ENCODE measurements at regions not wholly inside any gene's neighbourhood (a gene's known extent, or its start where the extent isn't known, plus 50 kb on each side); places are given as distances from the start of the nearest gene placed in this dataset.

GRCh38 chr17:71432378-71433315 lies 688.2 kb upstream of the SOX9 start:
- no peaks in the 10 kb centered on the region for H3F3A ChIP-seq (ENCODE audit: insufficient read depth, low read length)
- H3K9ac ChIP-seq (ENCODE audit: low read length): no peak overlapping the region
- H3K4me3 ChIP-seq (ENCODE audit: low read depth, low read length, poor library complexity, severe bottlenecking): no peak overlapping the region
- H4K20me1 ChIP-seq (ENCODE audit: insufficient read depth, low read length): no peaks in the 10 kb centered on the region
- H3K4me2 ChIP-seq (ENCODE audit: low read length): no peak overlapping the region
- no peaks in the 10 kb centered on the region for H3K9me2 ChIP-seq (ENCODE audit: low read depth, low read length)
- H3K36me3 ChIP-seq (ENCODE audit: insufficient read depth, low read length): no peaks in the 10 kb centered on the region
- TF ChIP-seq CTCF (IDR thresholded peaks at IDR 0.05; ENCODE audit: low read length) (no peak), EZH2 (IDR thresholded peaks at IDR 0.05; ENCODE audit: borderline replicate concordance, low read length) (no peak)
- H3K4me1 ChIP-seq (ENCODE audit: insufficient read depth, low read length, severe bottlenecking): no peaks in the 10 kb centered on the region
- H2AFZ ChIP-seq (ENCODE audit: low read length): no peak overlapping the region
- H3K27ac ChIP-seq (ENCODE audit: low read depth, low read length, poor library complexity, severe bottlenecking): no peak overlapping the region
- no peaks in the 10 kb centered on the region for H3K79me2 ChIP-seq (ENCODE audit: insufficient read depth, low read length)
- 0 out of 2 replicates have a peak, but pooled peaks cover 4% of the 10 kb centered on the region for H3K9me3 ChIP-seq (ENCODE audit: low read length)
- no peaks in the 10 kb centered on the region for H3K27me3 ChIP-seq (ENCODE audit: insufficient read depth, low read length)

GRCh38 chr17:71434716-71435115 lies 686.1 kb upstream of the SOX9 start:
- no peaks in the 10 kb centered on the region for H3K79me2 ChIP-seq (ENCODE audit: insufficient read depth, low read length)
- no peak overlapping the region for H3K9ac ChIP-seq (ENCODE audit: low read length)
- no peak overlapping the region for H3K27ac ChIP-seq (ENCODE audit: low read depth, low read length, poor library complexity, severe bottlenecking)
- H2AFZ ChIP-seq (ENCODE audit: low read length): no peak overlapping the region
- no peak for TF ChIP-seq CTCF (IDR thresholded peaks at IDR 0.05; ENCODE audit: low read length)
- TF ChIP-seq EZH2 (IDR thresholded peaks at IDR 0.05; ENCODE audit: borderline replicate concordance, low read length): no peak
- H3K27me3 ChIP-seq (ENCODE audit: insufficient read depth, low read length): no peaks in the 10 kb centered on the region
- H4K20me1 ChIP-seq (ENCODE audit: insufficient read depth, low read length): no peaks in the 10 kb centered on the region
- no peaks in the 10 kb centered on the region for H3K9me2 ChIP-seq (ENCODE audit: low read depth, low read length)
- H3F3A ChIP-seq (ENCODE audit: insufficient read depth, low read length): no peaks in the 10 kb centered on the region
- no peaks in the 10 kb centered on the region for H3K4me1 ChIP-seq (ENCODE audit: insufficient read depth, low read length, severe bottlenecking)
- H3K9me3 ChIP-seq (ENCODE audit: low read length): no peaks in the 10 kb centered on the region
- H3K36me3 ChIP-seq (ENCODE audit: insufficient read depth, low read length): no peaks in the 10 kb centered on the region
- H3K4me2 ChIP-seq (ENCODE audit: low read length): no peak overlapping the region
- H3K4me3 ChIP-seq (ENCODE audit: low read depth, low read length, poor library complexity, severe bottlenecking): no peak overlapping the region

- H3K27ac ChIP-seq (ENCODE audit: low read depth, low read length, poor library complexity, severe bottlenecking): no peak overlapping the region
- no peaks in the 10 kb centered on the region for H3K27me3 ChIP-seq (ENCODE audit: insufficient read depth, low read length)
- H3K9me2 ChIP-seq (ENCODE audit: low read depth, low read length): no peaks in the 10 kb centered on the region
- no peaks in the 10 kb centered on the region for H3F3A ChIP-seq (ENCODE audit: insufficient read depth, low read length)
- no peaks in the 10 kb centered on the region for H4K20me1 ChIP-seq (ENCODE audit: insufficient read depth, low read length)
- no peak overlapping the region for H2AFZ ChIP-seq (ENCODE audit: low read length)
- H3K9ac ChIP-seq (ENCODE audit: low read length): no peak overlapping the region
- no peak for TF ChIP-seq CTCF (IDR thresholded peaks at IDR 0.05; ENCODE audit: low read length)
- TF ChIP-seq EZH2 (IDR thresholded peaks at IDR 0.05; ENCODE audit: borderline replicate concordance, low read length): no peak
- H3K9me3 ChIP-seq (ENCODE audit: low read length): no peaks in the 10 kb centered on the region
- H3K79me2 ChIP-seq (ENCODE audit: insufficient read depth, low read length): no peaks in the 10 kb centered on the region
- H3K4me2 ChIP-seq (ENCODE audit: low read length): no peak overlapping the region
- H3K4me3 ChIP-seq (ENCODE audit: low read depth, low read length, poor library complexity, severe bottlenecking): no peak overlapping the region
- H3K36me3 ChIP-seq (ENCODE audit: insufficient read depth, low read length): no peaks in the 10 kb centered on the region
- no peaks in the 10 kb centered on the region for H3K4me1 ChIP-seq (ENCODE audit: insufficient read depth, low read length, severe bottlenecking)
Measured at GRCh38 chr17:71436479-71436878, 684.3 kb upstream of the SOX9 start.

Measured in OCI-LY1 (cell line).